Lower leg skin (tissue), 3 donors: ENCODE measurements at regions not wholly inside any gene's neighbourhood (a gene's known extent, or its start where the extent isn't known, plus 50 kb on each side); places are given as distances from the start of the nearest gene placed in this dataset.

Experiments
- POLR2A ChIP-seq, 2 donors: fragments of 450-650 bp; IDR thresholded peaks; one replicate each; pipeline ENCODE4 v1.6.1; 2016 to 2017; ENCODE audit warnings: antibody characterized with exemption in 2 of 2, mild to moderate bottlenecking in 1 of 2, moderate library complexity in 1 of 2
- TF ChIP-seq, protein P1 (sequence below), 3 donors: fragments of 450-650 bp; IDR thresholded peaks; one replicate each; pipeline ENCODE4 v1.5.1; 2016; ENCODE audit warnings: antibody characterized with exemption in 3 of 3, mild to moderate bottlenecking in 3 of 3, moderate library complexity in 2 of 3

DNA sequence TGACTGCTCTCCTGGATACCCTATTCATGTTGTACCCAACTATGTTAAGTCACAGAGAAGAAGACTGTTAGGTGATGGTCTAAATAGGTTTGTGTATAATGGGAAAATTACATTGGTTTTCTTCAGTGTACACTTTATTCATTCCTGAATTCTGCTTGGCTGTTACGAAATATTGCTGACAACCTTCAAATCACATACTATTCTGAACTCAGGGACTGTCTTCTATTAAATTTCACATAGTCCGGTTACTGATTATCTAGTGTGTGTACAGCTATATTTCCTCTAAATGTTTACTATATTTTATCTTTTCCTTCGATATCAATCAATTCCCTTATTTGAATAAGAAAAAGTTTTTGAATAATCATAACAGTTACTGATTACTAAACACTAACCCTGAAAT, 1090.3 kb upstream of the CITED2 start:
- TF ChIP-seq POLR2A (IDR thresholded peaks at IDR 0.05): no peak
- TF ChIP-seq, protein P1, sequence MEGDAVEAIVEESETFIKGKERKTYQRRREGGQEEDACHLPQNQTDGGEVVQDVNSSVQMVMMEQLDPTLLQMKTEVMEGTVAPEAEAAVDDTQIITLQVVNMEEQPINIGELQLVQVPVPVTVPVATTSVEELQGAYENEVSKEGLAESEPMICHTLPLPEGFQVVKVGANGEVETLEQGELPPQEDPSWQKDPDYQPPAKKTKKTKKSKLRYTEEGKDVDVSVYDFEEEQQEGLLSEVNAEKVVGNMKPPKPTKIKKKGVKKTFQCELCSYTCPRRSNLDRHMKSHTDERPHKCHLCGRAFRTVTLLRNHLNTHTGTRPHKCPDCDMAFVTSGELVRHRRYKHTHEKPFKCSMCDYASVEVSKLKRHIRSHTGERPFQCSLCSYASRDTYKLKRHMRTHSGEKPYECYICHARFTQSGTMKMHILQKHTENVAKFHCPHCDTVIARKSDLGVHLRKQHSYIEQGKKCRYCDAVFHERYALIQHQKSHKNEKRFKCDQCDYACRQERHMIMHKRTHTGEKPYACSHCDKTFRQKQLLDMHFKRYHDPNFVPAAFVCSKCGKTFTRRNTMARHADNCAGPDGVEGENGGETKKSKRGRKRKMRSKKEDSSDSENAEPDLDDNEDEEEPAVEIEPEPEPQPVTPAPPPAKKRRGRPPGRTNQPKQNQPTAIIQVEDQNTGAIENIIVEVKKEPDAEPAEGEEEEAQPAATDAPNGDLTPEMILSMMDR (IDR thresholded peaks at IDR 0.05): no peak
